HG03439 (cell line): ENCODE measurements at regions not wholly inside any gene's neighbourhood (a gene's known extent, or its start where the extent isn't known, plus 50 kb on each side); places are given as distances from the start of the nearest gene placed in this dataset.

Source experiments
- ATAC-seq: cut with Tn5 transposase; IDR thresholded peaks from one replicate; pipeline ENCODE4 v1.9.1; 2021; ENCODE audit warnings: mild to moderate bottlenecking, moderate library complexity; ENCODE audit not compliant: unreplicated experiment

GRCh38 chr2:204042401-204042800, 105.8 kb downstream of the ICOS start:
- ATAC-seq, result no peak

- peak; percentile 79 for ATAC-seq
Measured at GRCh38 chr2:204046145-204046544, 109.6 kb downstream of the ICOS start.

- peak; percentile 66 for ATAC-seq
Measured at GRCh38 chr2:204049635-204050034, 113.1 kb downstream of the ICOS start.

GRCh38 chr2:204050681-204051080, 114.1 kb downstream of the ICOS start:
- ATAC-seq, result no peak

DNA sequence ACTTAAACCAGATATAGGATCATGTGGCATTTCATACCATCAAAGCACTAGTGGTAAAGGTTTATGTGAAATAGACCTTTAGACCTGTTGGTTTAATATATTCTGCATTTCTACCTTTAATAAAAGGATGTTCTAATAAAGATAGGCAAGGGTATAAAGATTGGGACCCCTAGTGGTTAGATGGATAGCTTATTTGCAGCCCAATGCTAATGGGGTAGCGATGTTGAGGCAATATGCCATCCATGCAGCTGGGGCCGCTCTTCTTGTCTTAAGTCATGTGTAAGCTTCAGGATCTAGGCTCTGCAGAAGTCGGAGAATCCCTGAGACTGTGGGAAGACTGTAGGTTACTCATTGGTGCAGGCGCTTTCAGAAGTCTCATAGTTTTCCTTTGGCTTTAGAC, 114.9 kb downstream of the ICOS start:
- no peak for ATAC-seq

- no peak for ATAC-seq
Measured at GRCh38 chr2:204051984-204052556, 115.5 kb downstream of the ICOS start.

GRCh38 chr2:204059016-204059415, 122.5 kb downstream of the ICOS start:
- no peak for ATAC-seq

DNA sequence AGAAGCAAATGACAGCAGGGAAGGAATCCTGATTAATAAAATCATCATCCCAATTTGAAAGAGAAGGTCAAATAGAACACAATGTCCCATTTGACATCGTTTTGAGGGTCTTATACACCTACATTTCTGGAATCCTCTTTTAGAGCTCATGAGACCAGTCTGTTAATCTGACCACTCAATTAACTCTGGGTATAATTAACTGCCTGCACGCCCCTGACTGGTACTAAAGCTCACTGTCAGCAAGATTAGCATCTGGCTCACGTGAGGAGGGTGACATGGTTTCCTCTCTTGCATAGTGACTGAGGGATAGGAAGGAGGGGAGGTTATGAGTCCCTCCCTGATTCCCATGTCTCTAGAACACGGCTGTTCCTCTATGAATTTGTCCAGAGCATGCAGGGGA, 124.3 kb downstream of the ICOS start:
- no peak for ATAC-seq

DNA sequence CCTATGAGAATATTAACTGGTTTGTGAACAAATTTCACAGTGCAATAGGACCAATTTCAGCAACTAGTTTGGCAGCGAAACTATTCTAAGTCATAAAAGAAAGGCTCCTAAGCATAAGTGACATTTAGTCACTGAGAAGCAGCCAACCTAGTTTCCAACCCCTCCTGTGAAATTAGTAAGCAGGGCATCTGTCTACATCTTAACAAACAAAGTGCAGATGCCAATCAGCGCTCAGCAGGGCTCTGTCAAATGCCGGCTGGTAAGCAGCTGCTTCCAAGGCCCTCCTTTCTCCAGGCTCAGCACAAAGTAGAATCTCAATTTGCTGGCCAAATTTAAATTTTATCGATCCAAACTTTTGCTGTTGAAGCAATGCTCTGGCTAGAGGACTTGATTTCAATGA, 124.7 kb downstream of the ICOS start:
- no peak for ATAC-seq

- no peak for ATAC-seq
Measured at GRCh38 chr2:204064119-204064518, 127.6 kb downstream of the ICOS start.

- no peak for ATAC-seq
Measured at GRCh38 chr2:204065566-204065965, 129.0 kb downstream of the ICOS start.

DNA sequence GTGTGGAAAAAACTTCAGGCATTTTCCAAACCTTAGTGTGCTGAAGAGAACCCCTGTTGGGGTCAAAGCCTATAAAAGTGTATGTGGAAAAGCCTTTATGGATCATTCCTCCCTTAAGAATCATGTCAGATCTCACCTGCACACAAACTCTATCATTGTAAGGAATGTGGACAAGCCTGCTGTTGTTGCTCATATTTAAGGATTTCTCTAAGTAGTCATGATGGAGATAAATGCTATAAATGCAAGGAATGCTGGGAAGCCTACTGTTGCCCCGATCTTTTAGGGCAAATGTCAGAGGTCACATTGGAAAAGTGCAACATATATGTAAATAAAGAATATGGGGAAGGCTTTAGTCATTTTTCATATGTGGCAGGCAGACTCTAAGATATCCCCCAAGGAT, 129.5 kb downstream of the ICOS start:
- ATAC-seq, result no peak

DNA sequence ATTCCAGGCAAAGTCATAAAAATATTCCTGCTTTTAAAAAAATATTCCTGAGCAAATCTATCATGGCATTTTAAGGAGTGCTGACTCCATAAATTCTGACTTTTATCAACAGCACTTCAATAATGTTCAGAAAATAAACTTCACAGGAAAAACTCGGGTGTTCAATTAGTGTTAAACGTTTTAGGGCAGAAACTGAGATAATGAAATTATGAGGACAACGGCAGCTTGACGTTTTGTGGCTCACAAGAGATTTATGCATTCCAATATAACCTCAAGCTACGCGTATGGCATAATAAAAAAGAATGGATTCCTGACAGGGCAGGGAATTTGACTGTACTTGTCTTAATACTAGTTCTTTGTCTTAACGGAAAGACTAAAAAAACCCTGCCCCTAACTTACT, 133.2 kb downstream of the ICOS start:
- no peak for ATAC-seq

GRCh38 chr2:204072443-204073324, 136.1 kb downstream of the ICOS start:
- ATAC-seq, result no peak

GRCh38 chr2:204074456-204074855, 137.9 kb downstream of the ICOS start:
- no peak for ATAC-seq

DNA sequence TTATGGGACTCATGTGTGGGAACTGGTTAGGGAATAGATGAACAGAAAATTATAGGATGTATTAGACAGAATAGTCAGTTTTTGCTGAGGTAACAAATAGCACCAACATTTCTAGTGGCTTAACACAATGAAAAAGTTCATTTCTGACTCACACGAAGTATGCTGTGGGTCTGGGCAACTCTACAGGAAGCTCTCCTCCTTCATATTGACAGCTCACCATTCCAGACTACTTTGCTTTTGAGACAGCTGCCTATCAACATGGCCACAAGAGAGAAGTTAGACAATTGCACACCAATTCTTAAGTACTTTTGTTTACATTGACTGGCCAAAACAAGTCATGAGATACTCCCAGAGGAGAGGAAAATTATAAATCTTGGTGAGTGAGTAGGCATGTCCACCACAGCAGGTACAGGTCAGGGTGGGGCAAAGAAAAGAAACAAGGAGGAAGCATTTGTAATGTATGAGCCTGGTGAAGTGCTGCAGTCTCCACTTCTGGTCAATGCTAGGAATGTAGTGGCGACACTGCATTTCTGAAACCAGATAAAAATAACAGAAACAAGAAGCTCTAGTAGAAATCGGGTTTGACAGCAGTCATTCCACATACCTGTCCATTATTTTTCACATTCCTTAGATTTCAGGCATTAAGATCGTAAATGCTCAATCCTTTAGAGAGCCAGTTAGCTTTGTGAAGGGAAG, 141.6 kb downstream of the ICOS start:
- ATAC-seq, result no peak

DNA sequence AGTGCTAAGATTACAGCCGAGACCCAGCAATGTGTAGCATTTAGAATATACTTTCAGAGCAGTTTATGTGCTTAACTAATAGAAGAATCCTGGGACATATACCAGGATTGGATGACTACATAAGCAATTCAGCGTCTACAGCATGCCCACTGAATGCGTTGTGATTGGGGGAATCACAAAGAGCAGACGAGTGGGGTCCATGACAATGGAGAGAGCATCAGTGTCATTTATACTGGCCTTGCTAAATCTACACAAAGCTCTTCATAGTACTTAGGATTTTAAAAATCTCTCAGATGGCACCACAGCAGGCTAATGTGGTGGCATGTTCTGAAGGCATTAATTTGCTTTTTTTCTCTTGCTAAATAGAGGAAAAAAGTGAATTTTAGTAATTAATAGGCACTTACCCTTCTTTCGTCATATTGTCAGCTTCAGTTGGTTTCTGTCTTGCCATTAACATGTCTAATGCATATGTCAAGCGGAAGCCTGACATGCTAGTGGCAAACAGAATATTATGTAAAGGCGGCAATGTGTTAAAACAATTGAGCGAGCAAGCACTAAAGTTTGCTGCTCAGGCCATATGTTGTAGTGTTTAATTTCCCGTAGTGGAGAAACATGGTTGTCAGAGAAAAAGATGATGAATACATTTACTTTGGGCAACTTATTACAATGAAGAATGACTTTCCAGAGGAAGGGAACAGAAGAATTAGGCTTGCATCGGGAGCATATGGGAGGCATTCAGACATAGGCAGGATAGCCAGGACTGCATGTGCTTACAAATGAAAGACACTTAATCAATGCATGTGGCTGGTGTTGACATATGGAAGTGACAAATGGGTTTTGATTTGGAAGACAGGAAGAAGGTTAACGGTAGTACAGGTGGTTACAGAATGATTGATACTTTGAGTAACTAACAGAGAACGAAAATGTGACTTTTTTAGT, 145.2 kb downstream of the ICOS start:
- ATAC-seq, result no peak

- no peak for ATAC-seq
Measured at GRCh38 chr2:204086167-204086566, 149.6 kb downstream of the ICOS start.

DNA sequence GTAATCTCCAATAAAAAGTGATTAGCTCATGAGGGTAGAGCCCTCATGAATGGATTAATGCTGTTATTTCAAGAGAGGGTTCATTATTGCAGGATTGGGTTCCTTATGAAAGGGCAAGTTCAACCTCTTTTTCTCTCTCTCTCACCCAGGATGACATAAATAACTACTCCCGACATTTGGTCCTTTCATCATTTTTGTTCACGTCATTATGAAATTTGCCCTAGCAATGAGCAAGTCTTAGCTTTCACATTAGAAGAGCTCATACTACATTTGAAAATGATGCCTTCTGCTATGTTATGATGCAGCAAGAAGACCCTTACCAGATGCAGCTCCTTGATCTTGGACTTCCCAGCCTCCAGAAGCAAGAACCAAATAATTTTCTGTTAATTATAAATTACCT, 152.5 kb downstream of the ICOS start:
- no peak for ATAC-seq

DNA sequence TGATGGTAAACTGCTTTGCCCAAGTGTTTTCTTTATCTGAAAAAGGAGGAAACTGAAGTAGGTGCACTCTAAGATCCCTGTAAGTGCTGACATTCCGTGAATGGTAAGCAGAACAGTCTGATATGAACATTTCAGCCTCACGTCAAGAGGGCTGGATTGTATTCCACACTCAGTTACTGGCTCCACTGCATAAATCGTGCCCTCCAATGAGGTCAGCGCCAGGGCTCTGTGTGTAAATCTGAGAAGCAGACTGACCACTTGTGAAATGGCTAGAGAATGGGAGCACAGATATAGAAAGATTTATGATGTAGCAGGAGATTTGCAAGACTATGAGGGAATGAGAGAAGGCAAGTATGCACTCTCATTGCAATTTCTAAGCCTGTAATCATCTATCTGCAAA, 153.0 kb downstream of the ICOS start:
- ATAC-seq, result no peak

DNA sequence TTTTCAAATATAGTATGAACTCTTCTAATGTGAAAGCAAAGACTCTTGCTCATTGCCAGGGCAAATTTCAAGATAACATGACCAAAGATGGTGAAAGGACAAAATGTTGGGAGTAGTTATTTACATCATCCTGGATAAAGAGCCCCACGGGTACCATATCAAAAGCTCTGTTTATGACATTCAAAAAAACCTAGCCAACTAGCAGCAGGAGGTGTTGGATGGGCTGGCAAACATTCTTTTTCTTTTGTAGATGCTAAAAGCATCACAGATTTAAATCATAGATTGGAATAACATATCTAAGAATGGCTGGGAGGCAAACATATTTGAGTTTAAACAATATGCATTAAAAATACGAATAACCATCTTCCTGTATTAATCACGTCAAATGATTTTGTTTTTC, 153.5 kb downstream of the ICOS start:
- no peak for ATAC-seq
